ENCODE measurements at regions not wholly inside any gene's neighbourhood (a gene's known extent, or its start where the extent isn't known, plus 50 kb on each side); places are given as distances from the start of the nearest gene placed in this dataset.

- Mint-ChIP-seq H3K36me3 (no peaks in the 10 kb centered on the region), H3K9me3 (no peaks in the 10 kb centered on the region), H3K27ac (no peak overlapping the region), H3K4me1 (no peaks in the 10 kb centered on the region), H3K4me3 (no peak overlapping the region), H3K27me3 (ENCODE audit: low read depth in 2 of 2) (peaks cover 0 to 5% of the 10 kb centered on the region in 2 donors)
- Histone ChIP-seq H3K4me3 (ENCODE audit: low read length) (no peak overlapping the region), H3K9me3 (ENCODE audit: control insufficient read depth, insufficient read depth, low read length) (no peaks in the 10 kb centered on the region), H3K4me1 (ENCODE audit: control insufficient read depth, insufficient read depth, low read length) (no peaks in the 10 kb centered on the region), H3K27ac (ENCODE audit: low read length) (no peak overlapping the region), H3K36me3 (ENCODE audit: control insufficient read depth, insufficient read depth, low read length) (no peaks in the 10 kb centered on the region), H3K27me3 (ENCODE audit: control insufficient read depth, insufficient read depth, low read length) (no peaks in the 10 kb centered on the region)
- DNase-seq (no peak), ATAC-seq (no peak)
- TF ChIP-seq CTCF (IDR thresholded peaks at IDR 0.05), result no peak
- intact Hi-C loops (cut with micrococcal nuclease), result no loop called here
- 95% methylated on average over 3 of the region's 3 CpGs for WGBS (ENCODE audit: insufficient coverage)
These were observed 295.5 kb upstream of the CLINT1 start for GRCh38 chr5:158154226-158155005.

- intact Hi-C loops (cut with micrococcal nuclease), result no loop called here
- 94% methylated on average over 3 of the region's 3 CpGs for whole genome bisulfite sequencing (ENCODE audit: insufficient coverage)
- no peak for TF ChIP-seq CTCF (IDR thresholded peaks at IDR 0.05)
- no peak overlapping the region for H3K4me3 Mint-ChIP-seq
- DNase-seq, result no peak
- H3K4me1 Mint-ChIP-seq, result no peaks in the 10 kb centered on the region
- no peak for ATAC-seq
- Histone ChIP-seq H3K4me3 (ENCODE audit: low read length) (no peak overlapping the region), H3K9me3 (ENCODE audit: control insufficient read depth, insufficient read depth, low read length) (no peaks in the 10 kb centered on the region), H3K36me3 (ENCODE audit: control insufficient read depth, insufficient read depth, low read length) (no peaks in the 10 kb centered on the region), H3K27me3 (ENCODE audit: control insufficient read depth, insufficient read depth, low read length) (no peaks in the 10 kb centered on the region), H3K27ac (ENCODE audit: low read length) (no peak overlapping the region), H3K4me1 (ENCODE audit: control insufficient read depth, insufficient read depth, low read length) (no peaks in the 10 kb centered on the region)
- no peak overlapping the region for H3K27ac Mint-ChIP-seq
- H3K36me3 Mint-ChIP-seq, result no peaks in the 10 kb centered on the region
- peaks cover 0 to 3% of the 10 kb centered on the region in 2 donors for H3K9me3 Mint-ChIP-seq
- peaks cover 0 to 8% of the 10 kb centered on the region in 2 donors for H3K27me3 Mint-ChIP-seq (ENCODE audit: low read depth in 2 of 2)
These were observed 294.6 kb upstream of the CLINT1 start for GRCh38 chr5:158153508-158153907.

- no peaks in the 10 kb centered on the region for H3K36me3 ChIP-seq (ENCODE audit: control insufficient read depth, insufficient read depth, low read length)
- no peaks in the 10 kb centered on the region for H3K36me3 Mint-ChIP-seq
- no peaks in the 10 kb centered on the region for H3K27me3 ChIP-seq (ENCODE audit: control insufficient read depth, insufficient read depth, low read length)
- 81% methylated on average over 3 of the region's 3 CpGs for WGBS (ENCODE audit: insufficient coverage)
- DNase-seq (no peak), ATAC-seq (no peak)
- H3K27ac Mint-ChIP-seq, result no peak overlapping the region
- H3K4me3 Mint-ChIP-seq, result no peak overlapping the region
- H3K4me1 Mint-ChIP-seq, result no peaks in the 10 kb centered on the region
- H3K27me3 Mint-ChIP-seq (ENCODE audit: low read depth in 2 of 2), result peaks cover 0 to 8% of the 10 kb centered on the region in 2 donors
- intact Hi-C loops (cut with micrococcal nuclease), result no loop called here
- H3K9me3 Mint-ChIP-seq, result peaks cover 0 to 3% of the 10 kb centered on the region in 2 donors
- no peaks in the 10 kb centered on the region for H3K4me1 ChIP-seq (ENCODE audit: control insufficient read depth, insufficient read depth, low read length)
- H3K4me3 ChIP-seq (ENCODE audit: low read length), result no peak overlapping the region
- H3K27ac ChIP-seq (ENCODE audit: low read length), result no peak overlapping the region
- no peak for TF ChIP-seq CTCF (IDR thresholded peaks at IDR 0.05)
- no peaks in the 10 kb centered on the region for H3K9me3 ChIP-seq (ENCODE audit: control insufficient read depth, insufficient read depth, low read length)
These were observed 293.2 kb upstream of the CLINT1 start for GRCh38 chr5:158152136-158152535.

- no peak for TF ChIP-seq CTCF (IDR thresholded peaks at IDR 0.05)
- Mint-ChIP-seq H3K9me3 (peaks cover 0 to 3% of the 10 kb centered on the region in 2 donors), H3K36me3 (no peaks in the 10 kb centered on the region), H3K27me3 (ENCODE audit: low read depth in 2 of 2) (peaks cover 0 to 3% of the 10 kb centered on the region in 2 donors), H3K4me3 (no peak overlapping the region), H3K27ac (no peak overlapping the region), H3K4me1 (no peaks in the 10 kb centered on the region)
- WGBS (ENCODE audit: insufficient coverage), result no CpG with 5 or more reads among the region's 1 CpG
- Histone ChIP-seq H3K9me3 (ENCODE audit: control insufficient read depth, insufficient read depth, low read length) (no peaks in the 10 kb centered on the region), H3K4me1 (ENCODE audit: control insufficient read depth, insufficient read depth, low read length) (no peaks in the 10 kb centered on the region), H3K4me3 (ENCODE audit: low read length) (no peak overlapping the region), H3K27ac (ENCODE audit: low read length) (no peak overlapping the region), H3K27me3 (ENCODE audit: control insufficient read depth, insufficient read depth, low read length) (no peaks in the 10 kb centered on the region), H3K36me3 (ENCODE audit: control insufficient read depth, insufficient read depth, low read length) (no peaks in the 10 kb centered on the region)
- intact Hi-C loops (cut with micrococcal nuclease), result no loop called here
- DNase-seq (no peak), ATAC-seq (no peak)
These were observed 288.3 kb upstream of the CLINT1 start for GRCh38 chr5:158147227-158147626.

Measured in natural killer cell (primary cell).